ENCODE measurements at regions not wholly inside any gene's neighbourhood (a gene's known extent, or its start where the extent isn't known, plus 50 kb on each side); places are given as distances from the start of the nearest gene placed in this dataset.

GRCh38 chr2:187834787-187835186, 280.6 kb upstream of the TFPI start:
- TF ChIP-seq ASH2L (IDR thresholded peaks at IDR 0.05; ENCODE audit: low read length): no peak
- no peak for TF ChIP-seq POLR2A (IDR thresholded peaks at IDR 0.05; ENCODE audit: control extremely low read depth in 1 of 2, low read depth in 2 of 2, low read length in 2 of 2)
- no peak for TF ChIP-seq RAD21 (IDR thresholded peaks at IDR 0.05 in 1 of 2, conservative IDR thresholded peaks at IDR 0.05 in 1 of 2; ENCODE audit: low read depth in 2 of 2, low read length in 2 of 2)
- TF ChIP-seq CTCF (IDR thresholded peaks at IDR 0.05; ENCODE audit: control extremely low read depth in 1 of 3, insufficient read depth in 1 of 3, low read depth in 1 of 3, low read length in 3 of 3): no peak
- no peak for TF ChIP-seq JUN (IDR thresholded peaks at IDR 0.05; ENCODE audit: low read depth, low read length)
- no peak for TF ChIP-seq RFX5 (IDR thresholded peaks at IDR 0.05; ENCODE audit: borderline replicate concordance, low read depth, low read length)
- TF ChIP-seq USF2 (IDR thresholded peaks at IDR 0.05; ENCODE audit: low read length): no peak
- no peak for TF ChIP-seq ATF2 (IDR thresholded peaks at IDR 0.05; ENCODE audit: low read length)
- TF ChIP-seq RNF2 (IDR thresholded peaks at IDR 0.05; ENCODE audit: borderline replicate concordance, low read depth, low read length, missing control alignments, poor library complexity, severe bottlenecking): no peak
- TF ChIP-seq MAX (IDR thresholded peaks at IDR 0.05): no peak
- no peak for TF ChIP-seq SRF (IDR thresholded peaks at IDR 0.05; ENCODE audit: low read depth, low read length)

Measured in H1 (cell line).